ENCODE measurements at regions not wholly inside any gene's neighbourhood (a gene's known extent, or its start where the extent isn't known, plus 50 kb on each side); places are given as distances from the start of the nearest gene placed in this dataset.

- TF ChIP-seq CTCF (IDR thresholded peaks at IDR 0.05), result no peak
- no peak for TF ChIP-seq POLR2A (IDR thresholded peaks at IDR 0.05)
Observed at GRCh38 chr5:101532430-101532829, 629.3 kb upstream of the ST8SIA4 start.
